SJCRH30 (cell line): ENCODE measurements at regions not wholly inside any gene's neighbourhood (a gene's known extent, or its start where the extent isn't known, plus 50 kb on each side); places are given as distances from the start of the nearest gene placed in this dataset.

ENCODE experiments used
- DNase-seq, 2 experiments: peaks; one replicate each; pipeline ENCODE4 v3.0.0-alpha.2; 2015 to 2020
- H3K27ac ChIP-seq: fragments of 250-450 bp; sonication (Bioruptor Pico); 2 replicates; pipeline ENCODE4 v1.5.1; 2020; ENCODE audit warnings: mild to moderate bottlenecking, moderate library complexity
- H3K27me3 ChIP-seq: fragments of 250-450 bp; sonication (Bioruptor Pico); 2 replicates; pipeline ENCODE4 v1.5.1; 2020; ENCODE audit warnings: mild to moderate bottlenecking, moderate library complexity
- H3K36me3 ChIP-seq: fragments of 250-450 bp; sonication (Bioruptor Pico); 2 replicates; pipeline ENCODE4 v1.5.1; 2020; ENCODE audit warnings: mild to moderate bottlenecking, moderate library complexity
- H3K4me1 ChIP-seq: fragments of 250-450 bp; sonication (Bioruptor Pico); 2 replicates; pipeline ENCODE4 v1.5.1; 2020; ENCODE audit warnings: mild to moderate bottlenecking, moderate library complexity
- H3K4me3 ChIP-seq: fragments of 250-450 bp; sonication (Bioruptor Pico); 2 replicates; pipeline ENCODE4 v1.5.1; 2020; ENCODE audit warnings: mild to moderate bottlenecking, moderate library complexity
- H3K9me3 ChIP-seq: fragments of 250-450 bp; sonication (Bioruptor Pico); replicated peaks from 2 replicates; pipeline ENCODE4 v1.5.1; 2020; ENCODE audit warnings: mild to moderate bottlenecking, moderate library complexity

DNA sequence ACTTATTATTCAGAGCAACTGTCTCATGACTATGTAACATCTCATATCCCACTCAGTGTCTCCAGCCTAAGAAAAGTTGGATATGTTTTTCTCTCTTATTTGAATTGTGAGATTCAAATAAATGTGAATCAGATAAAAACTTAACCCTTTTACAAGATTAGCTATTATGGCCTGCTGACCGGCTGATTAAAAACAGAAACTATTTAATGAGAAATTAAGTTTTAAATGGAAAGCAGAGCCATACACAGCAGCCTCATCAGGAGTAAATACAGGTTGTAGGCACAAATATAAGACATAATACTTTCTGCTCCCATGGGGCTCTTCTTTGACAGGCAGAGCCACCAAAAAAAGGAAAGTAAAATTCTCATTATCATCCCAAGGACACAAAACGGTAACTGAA is 307.0 kb upstream of the PRMT6 start:
- no peak for DNase-seq
- no peaks in the 10 kb centered on the region for H3K36me3 ChIP-seq
- no peaks in the 10 kb centered on the region for H3K9me3 ChIP-seq
- H3K4me3 ChIP-seq, result no peak overlapping the region
- H3K27me3 ChIP-seq, result peaks cover 2% of the 10 kb centered on the region; the same call in 1 of the 2 replicates
- no peaks in the 10 kb centered on the region for H3K4me1 ChIP-seq
- H3K27ac ChIP-seq, result no peak overlapping the region

DNA sequence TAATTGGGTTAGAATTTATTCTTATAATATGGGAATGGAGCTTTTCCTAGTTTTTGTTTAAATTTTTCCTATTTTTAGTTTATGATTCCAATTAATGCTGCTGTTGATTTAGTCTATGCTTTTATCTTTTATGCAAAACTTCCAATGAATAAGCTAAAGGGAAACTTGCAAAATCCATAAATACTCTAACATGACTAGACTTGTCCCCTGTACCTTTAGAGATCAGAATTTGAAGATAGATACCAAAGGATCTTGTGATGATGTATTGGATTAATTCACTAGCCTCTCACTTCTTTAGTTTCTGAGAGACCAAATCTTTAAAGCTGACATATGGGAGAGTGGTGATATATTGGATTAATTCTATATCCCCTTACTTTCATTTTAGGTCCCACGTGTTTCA is 306.6 kb upstream of the PRMT6 start:
- Histone ChIP-seq H3K4me1 (no peaks in the 10 kb centered on the region), H3K4me3 (no peak overlapping the region), H3K36me3 (no peaks in the 10 kb centered on the region), H3K9me3 (no peaks in the 10 kb centered on the region), H3K27ac (no peak overlapping the region), H3K27me3 (no peaks in the 10 kb centered on the region)
- DNase-seq, result no peak

GRCh38 chr1:106751002-106751401 is 305.5 kb upstream of the PRMT6 start:
- DNase-seq, result no peak
- H3K27ac ChIP-seq, result no peak overlapping the region
- no peaks in the 10 kb centered on the region for H3K4me1 ChIP-seq
- no peaks in the 10 kb centered on the region for H3K9me3 ChIP-seq
- no peak overlapping the region for H3K4me3 ChIP-seq
- H3K36me3 ChIP-seq, result no peaks in the 10 kb centered on the region
- H3K27me3 ChIP-seq, result no peaks in the 10 kb centered on the region

DNA sequence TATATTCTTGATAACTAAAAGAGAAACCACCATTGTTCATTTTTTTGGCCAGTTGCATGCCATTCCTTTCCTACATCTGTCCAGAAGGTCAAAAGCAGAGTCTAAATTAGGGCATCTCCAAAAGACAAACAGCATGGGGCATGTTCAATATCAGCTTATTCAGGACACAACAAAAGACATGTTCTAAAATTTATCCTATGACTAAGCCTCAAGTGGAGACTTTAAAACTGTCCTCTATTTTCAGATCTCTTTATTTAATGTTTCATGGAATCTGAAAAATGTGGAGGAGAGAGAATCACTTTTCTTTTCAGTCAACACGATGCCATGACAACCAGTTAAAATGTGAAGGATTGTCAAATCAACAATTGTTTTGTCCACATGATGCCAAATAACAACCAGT is 303.4 kb upstream of the PRMT6 start:
- DNase-seq, result no peak
- Histone ChIP-seq H3K36me3 (no peaks in the 10 kb centered on the region), H3K9me3 (no peaks in the 10 kb centered on the region), H3K27ac (no peak overlapping the region), H3K4me1 (no peaks in the 10 kb centered on the region), H3K4me3 (no peak overlapping the region), H3K27me3 (no peaks in the 10 kb centered on the region)

GRCh38 chr1:106754957-106755356 is 301.5 kb upstream of the PRMT6 start:
- no peaks in the 10 kb centered on the region for H3K36me3 ChIP-seq
- no peaks in the 10 kb centered on the region for H3K4me1 ChIP-seq
- no peak for DNase-seq
- H3K27ac ChIP-seq, result no peak overlapping the region
- H3K4me3 ChIP-seq, result no peak overlapping the region
- H3K27me3 ChIP-seq, result no peaks in the 10 kb centered on the region
- H3K9me3 ChIP-seq, result no peaks in the 10 kb centered on the region

DNA sequence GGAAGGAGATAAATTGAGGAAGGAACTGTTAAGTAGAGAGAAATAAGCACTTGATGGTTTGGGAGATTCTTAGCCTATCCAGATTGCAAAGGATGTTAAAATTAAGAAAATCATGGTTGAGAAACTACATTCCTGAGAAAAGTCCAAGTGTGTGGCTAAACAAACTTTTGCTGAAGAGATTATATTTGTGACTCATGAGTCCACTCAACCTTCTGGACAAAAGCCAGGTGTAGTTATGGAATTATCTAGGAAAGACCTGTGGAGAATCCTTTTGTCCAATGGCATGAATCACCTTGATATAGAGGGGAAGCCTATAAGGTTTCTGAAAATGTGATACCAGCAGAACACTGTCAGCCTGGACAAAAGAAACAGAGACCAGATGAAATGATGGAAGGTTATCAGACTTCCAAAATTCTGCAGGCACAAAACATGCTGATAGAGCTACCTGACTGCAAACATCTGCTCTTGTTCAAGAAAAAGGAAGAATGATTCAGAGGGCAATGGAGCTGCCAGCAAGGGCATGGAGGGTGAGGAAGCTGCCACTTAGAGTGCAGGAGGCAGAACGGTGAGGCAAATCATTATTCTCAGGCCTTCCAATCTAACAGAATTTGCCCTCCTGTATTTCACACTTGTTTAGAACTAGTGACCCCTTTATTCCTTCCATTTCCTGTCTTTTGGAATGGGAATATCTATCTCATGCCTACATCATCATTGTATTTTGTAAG is 300.6 kb upstream of the PRMT6 start:
- DNase-seq, result no peak

DNA sequence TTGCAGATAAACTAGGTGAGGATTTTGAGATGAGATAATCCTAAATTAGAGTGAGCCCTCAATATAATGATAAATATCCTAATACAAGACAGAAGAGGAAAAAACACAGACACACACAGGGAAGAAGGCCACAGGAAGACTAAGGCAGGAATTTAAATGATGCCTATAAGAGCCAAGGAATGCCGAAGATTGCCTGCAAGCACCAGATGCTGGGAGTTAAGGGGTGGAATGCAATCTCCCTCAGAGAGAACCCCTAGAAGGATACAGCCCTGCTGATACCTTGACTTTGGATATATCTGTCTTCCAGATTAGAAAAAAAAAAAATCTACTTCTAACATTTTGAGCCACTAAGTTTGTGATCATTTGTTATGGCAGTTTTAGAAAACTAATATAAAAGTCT is 299.7 kb upstream of the PRMT6 start:
- H3K9me3 ChIP-seq, result no peaks in the 10 kb centered on the region
- H3K4me3 ChIP-seq, result no peak overlapping the region
- no peak for DNase-seq
- H3K27me3 ChIP-seq, result no peaks in the 10 kb centered on the region
- H3K36me3 ChIP-seq, result no peaks in the 10 kb centered on the region
- H3K27ac ChIP-seq, result no peak overlapping the region
- no peaks in the 10 kb centered on the region for H3K4me1 ChIP-seq

More for the DNA sequence above, 300.6 kb upstream of the PRMT6 start:
- no peak overlapping the region for H3K4me3 ChIP-seq
- no peaks in the 10 kb centered on the region for H3K4me1 ChIP-seq
- no peaks in the 10 kb centered on the region for H3K9me3 ChIP-seq
- H3K27ac ChIP-seq, result no peak overlapping the region
- no peaks in the 10 kb centered on the region for H3K27me3 ChIP-seq
- H3K36me3 ChIP-seq, result no peaks in the 10 kb centered on the region

DNA sequence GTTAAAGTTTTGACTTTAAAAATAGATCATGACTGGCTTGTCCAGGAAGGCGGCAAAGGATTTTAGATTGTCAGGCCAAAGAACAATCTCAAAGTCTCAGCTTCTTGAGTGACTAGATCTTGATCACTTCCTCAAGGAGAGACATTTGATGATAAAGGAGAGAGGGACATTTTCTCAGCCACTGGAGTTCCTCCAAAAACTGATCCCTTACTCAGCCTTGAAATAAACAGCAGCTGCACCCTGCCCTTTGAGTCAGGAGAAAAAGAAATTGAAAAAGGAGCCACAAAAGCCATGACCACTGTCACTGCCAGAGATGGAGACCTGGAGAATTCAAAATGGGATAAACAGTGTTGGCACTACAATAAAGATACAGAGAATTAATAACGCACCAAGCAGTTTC is 288.4 kb upstream of the PRMT6 start:
- Histone ChIP-seq H3K36me3 (no peaks in the 10 kb centered on the region), H3K27ac (no peak overlapping the region), H3K9me3 (no peaks in the 10 kb centered on the region), H3K4me1 (no peaks in the 10 kb centered on the region), H3K4me3 (no peak overlapping the region), H3K27me3 (0 out of 2 replicates have a peak, but pooled peaks cover 2% of the 10 kb centered on the region)
- no peak for DNase-seq

DNA sequence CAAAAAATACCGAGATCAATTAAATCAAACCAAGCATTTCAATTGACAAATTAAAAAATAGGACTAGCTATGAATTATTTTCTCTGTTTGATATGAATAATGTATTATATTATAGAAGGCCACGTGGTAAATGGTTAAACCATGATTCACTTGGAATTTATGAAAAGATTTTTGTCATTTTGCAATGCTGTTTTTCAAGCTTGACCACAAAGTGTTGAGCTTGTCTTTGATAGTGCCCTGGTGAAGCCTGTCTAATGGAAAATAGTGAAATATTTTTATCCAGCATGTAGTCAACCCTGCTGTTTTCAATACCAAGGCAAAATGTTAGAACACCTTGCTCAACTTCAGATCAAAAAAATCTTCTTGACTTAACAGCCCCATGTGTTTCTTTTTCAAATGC is 288.0 kb upstream of the PRMT6 start:
- H3K9me3 ChIP-seq, result no peaks in the 10 kb centered on the region
- H3K36me3 ChIP-seq, result no peaks in the 10 kb centered on the region
- H3K27ac ChIP-seq, result no peak overlapping the region
- 0 out of 2 replicates have a peak, but pooled peaks cover 2% of the 10 kb centered on the region for H3K27me3 ChIP-seq
- no peak overlapping the region for H3K4me3 ChIP-seq
- no peak for DNase-seq
- no peaks in the 10 kb centered on the region for H3K4me1 ChIP-seq

DNA sequence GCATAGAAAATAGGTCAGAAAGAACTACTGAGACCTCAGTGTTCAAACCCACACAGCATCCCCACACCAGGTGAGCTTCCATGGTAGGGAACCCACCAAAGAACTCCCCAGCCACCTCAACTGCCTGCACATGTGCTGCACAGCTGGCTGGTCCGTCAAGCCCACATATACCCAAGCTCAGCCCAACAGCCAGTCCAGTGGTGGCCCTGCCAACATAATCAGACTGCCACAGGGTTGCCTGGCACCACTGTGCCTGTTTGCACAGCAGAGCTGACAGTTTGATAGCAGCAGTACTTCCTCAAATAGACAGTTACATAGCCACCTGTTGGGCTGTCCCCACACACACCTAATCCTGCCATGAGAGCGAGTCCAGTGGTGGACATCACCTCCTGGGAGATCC is 283.3 kb upstream of the PRMT6 start:
- H3K27me3 ChIP-seq, result no peaks in the 10 kb centered on the region
- H3K27ac ChIP-seq, result no peak overlapping the region

DNA sequence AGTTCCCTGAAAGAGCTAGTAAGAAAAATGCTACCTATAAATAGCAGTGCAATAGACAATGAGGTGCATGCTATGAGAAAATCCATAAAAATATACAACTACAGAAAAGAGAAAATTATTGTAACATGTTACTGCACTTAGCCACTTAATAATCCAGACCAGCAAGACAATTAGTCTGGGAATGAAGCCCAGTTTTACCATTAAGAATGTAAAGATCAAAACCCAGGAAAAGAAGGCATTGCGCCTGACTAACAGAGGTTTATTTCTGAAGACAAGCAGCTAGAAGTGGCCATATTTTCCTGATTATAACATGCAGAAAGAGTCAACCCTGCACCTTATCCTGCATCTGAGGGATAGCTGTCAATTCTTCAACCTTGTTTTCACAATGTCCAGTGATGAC is 276.4 kb upstream of the PRMT6 start:
- Histone ChIP-seq H3K4me1 (no peaks in the 10 kb centered on the region), H3K4me3 (no peak overlapping the region), H3K27me3 (no peaks in the 10 kb centered on the region; the same call in 1 of the 2 replicates), H3K27ac (no peak overlapping the region), H3K9me3 (no peaks in the 10 kb centered on the region), H3K36me3 (no peaks in the 10 kb centered on the region)
- no peak for DNase-seq

More for the DNA sequence above, 283.3 kb upstream of the PRMT6 start:
- Histone ChIP-seq H3K9me3 (no peaks in the 10 kb centered on the region), H3K4me3 (no peak overlapping the region), H3K4me1 (no peaks in the 10 kb centered on the region), H3K36me3 (no peaks in the 10 kb centered on the region)
- DNase-seq, result no peak

- no peaks in the 10 kb centered on the region; the same call in 1 of the 2 replicates for H3K27me3 ChIP-seq
- DNase-seq, result no peak
- no peaks in the 10 kb centered on the region for H3K9me3 ChIP-seq
- H3K4me3 ChIP-seq, result no peak overlapping the region
- peaks cover 3% of the 10 kb centered on the region; the same call in 1 of the 2 replicates for H3K4me1 ChIP-seq
- H3K36me3 ChIP-seq, result no peaks in the 10 kb centered on the region
- no peak overlapping the region for H3K27ac ChIP-seq
These were observed 275.5 kb upstream of the PRMT6 start for GRCh38 chr1:106780806-106781569.

DNA sequence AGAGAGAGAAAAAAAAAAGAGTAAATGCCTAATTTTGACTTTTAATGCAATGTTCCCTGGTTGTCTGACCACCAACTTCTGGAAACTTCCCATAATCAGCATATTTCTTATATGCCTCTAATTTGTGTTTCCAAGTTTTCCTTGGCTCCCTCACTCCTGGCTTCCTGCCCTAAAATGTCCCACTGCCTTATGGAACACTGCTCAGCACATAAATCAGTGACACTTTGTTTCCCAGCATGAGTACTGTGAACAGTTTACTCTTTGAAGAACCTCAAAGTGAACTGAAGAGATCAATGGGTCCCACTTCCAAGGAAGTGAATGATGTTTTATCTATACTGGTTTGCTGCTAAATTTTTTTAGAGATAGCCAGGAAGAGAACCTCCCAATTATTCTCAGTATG is 271.3 kb upstream of the PRMT6 start:
- H3K27ac ChIP-seq, result no peak overlapping the region
- DNase-seq, result no peak

DNA sequence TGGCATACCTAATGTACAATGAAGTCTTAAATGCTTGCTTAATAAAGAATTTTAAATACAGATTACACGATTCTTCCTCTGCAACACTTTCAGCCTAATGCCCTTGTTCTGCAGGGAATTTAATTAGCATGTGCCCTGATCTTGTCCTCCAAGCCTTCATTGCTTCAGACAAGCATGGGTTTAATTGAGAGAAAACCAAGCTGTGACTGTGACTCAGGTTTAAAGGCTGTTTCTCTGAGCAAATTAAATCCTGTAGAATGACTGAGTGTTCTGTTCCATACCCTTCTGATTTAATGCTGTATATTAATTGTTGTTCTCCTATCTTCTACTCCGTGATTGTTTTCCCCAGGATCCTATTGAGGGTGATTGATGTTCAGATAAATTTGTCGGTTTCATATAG is 269.0 kb upstream of the PRMT6 start:
- DNase-seq, result no peak
- H3K27ac ChIP-seq, result no peak overlapping the region
- H3K9me3 ChIP-seq, result no peaks in the 10 kb centered on the region
- H3K4me3 ChIP-seq, result no peak overlapping the region
- H3K27me3 ChIP-seq, result no peaks in the 10 kb centered on the region; the same call in 1 of the 2 replicates
- peaks cover 6% of the 10 kb centered on the region; the same call in 1 of the 2 replicates for H3K4me1 ChIP-seq
- H3K36me3 ChIP-seq, result no peaks in the 10 kb centered on the region

More for the DNA sequence above, 271.3 kb upstream of the PRMT6 start:
- Histone ChIP-seq H3K36me3 (no peaks in the 10 kb centered on the region), H3K4me1 (peaks cover 6% of the 10 kb centered on the region; the same call in 1 of the 2 replicates), H3K4me3 (no peak overlapping the region), H3K27me3 (no peaks in the 10 kb centered on the region; the same call in 1 of the 2 replicates), H3K9me3 (no peaks in the 10 kb centered on the region)

DNA sequence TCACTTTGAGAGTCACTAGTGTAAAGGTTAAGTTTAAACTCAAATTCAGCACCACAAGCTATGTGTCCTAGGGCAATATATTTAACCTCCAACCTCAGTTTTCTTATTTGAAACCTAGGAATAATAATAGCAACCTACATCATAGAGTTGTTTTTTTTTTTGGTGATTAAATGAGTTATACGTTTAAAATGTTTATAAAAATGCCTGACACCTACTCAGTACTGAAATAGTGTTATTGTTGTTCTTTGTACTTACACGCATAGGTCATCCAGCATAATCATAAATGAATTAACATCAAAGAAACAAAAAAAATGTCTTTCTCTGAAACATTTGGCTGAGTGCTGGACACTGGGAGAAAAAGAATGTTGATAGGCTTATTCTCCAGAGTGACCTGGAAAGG is 266.8 kb upstream of the PRMT6 start:
- H3K27ac ChIP-seq, result no peak overlapping the region
- no peak overlapping the region for H3K4me3 ChIP-seq
- H3K36me3 ChIP-seq, result no peaks in the 10 kb centered on the region
- DNase-seq, result no peak
- no peaks in the 10 kb centered on the region for H3K27me3 ChIP-seq
- H3K4me1 ChIP-seq, result peaks cover 6% of the 10 kb centered on the region; the same call in 1 of the 2 replicates
- no peaks in the 10 kb centered on the region for H3K9me3 ChIP-seq
